Body of pancreas (tissue), 4 donors: ENCODE measurements at regions not wholly inside any gene's neighbourhood (a gene's known extent, or its start where the extent isn't known, plus 50 kb on each side); places are given as distances from the start of the nearest gene placed in this dataset.
"Not testable (repeated sequence)": the region's sequence is repeated elsewhere in the genome, so short reads cannot be mapped to it uniquely, and the experiment has no call there.

Experiments
- POLR2A ChIP-seq, 3 donors: fragments of 450-650 bp; IDR thresholded peaks; one replicate each; pipeline ENCODE4 v1.6.1; 2016; ENCODE audit warnings: antibody characterized with exemption in 3 of 3, mild to moderate bottlenecking in 2 of 3
- TF ChIP-seq, protein P1 (sequence below), 7 experiments: fragments of 450-650 bp in 4 of 7; fragments of 200-600 bp in 3 of 7; sonication (generic) in 3 of 7; IDR thresholded peaks; one replicate each; pipeline ENCODE4 v1.5.1; 2016 to 2019; ENCODE audit warnings: antibody characterized with exemption in 7 of 7

DNA sequence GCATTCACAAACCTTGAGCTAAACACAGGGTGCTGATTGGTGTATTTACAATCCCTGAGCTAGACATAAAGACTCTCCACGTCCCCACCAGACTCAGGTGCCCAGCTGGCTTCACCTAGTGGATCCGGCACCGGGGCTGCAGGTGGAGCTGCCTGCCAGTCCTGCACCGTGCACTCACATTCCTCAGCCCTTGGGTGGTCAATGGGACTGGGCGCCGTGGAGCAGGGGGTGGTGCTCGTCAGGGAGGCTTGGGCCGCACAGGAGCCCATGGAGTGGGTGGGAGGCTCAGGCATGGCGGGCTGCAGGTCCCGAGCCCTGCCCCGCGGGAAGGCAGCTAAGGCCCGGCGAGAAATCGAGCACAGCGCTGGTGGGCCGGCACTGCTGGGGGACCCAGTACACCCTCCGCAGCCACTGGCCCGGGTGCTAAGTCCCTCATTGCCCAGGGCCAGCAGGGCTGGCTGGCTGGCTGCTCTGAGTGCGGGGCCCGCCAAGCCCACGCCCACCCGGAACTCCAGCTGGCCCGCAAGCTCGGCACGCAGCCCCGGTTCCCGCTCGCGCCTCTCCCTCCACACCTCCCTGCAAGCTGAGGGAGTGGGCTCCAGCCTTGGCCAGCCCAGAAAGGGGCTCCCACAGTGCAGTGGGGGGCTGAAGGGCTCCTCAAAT is 622.2 kb upstream of the ADGRL2 start:
- TF ChIP-seq, protein P1, sequence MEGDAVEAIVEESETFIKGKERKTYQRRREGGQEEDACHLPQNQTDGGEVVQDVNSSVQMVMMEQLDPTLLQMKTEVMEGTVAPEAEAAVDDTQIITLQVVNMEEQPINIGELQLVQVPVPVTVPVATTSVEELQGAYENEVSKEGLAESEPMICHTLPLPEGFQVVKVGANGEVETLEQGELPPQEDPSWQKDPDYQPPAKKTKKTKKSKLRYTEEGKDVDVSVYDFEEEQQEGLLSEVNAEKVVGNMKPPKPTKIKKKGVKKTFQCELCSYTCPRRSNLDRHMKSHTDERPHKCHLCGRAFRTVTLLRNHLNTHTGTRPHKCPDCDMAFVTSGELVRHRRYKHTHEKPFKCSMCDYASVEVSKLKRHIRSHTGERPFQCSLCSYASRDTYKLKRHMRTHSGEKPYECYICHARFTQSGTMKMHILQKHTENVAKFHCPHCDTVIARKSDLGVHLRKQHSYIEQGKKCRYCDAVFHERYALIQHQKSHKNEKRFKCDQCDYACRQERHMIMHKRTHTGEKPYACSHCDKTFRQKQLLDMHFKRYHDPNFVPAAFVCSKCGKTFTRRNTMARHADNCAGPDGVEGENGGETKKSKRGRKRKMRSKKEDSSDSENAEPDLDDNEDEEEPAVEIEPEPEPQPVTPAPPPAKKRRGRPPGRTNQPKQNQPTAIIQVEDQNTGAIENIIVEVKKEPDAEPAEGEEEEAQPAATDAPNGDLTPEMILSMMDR (IDR thresholded peaks at IDR 0.05), result not testable (repeated sequence)
- TF ChIP-seq POLR2A (IDR thresholded peaks at IDR 0.05), result not testable (repeated sequence)
